A549 (cell line): ENCODE measurements at regions not wholly inside any gene's neighbourhood (a gene's known extent, or its start where the extent isn't known, plus 50 kb on each side); places are given as distances from the start of the nearest gene placed in this dataset.

Source experiments
- ATAC-seq, 2 experiments: fragments of 200-7000 bp in 1 of 2; fragments of >200 bp in 1 of 2; cut with Nextera tagmentation in 1 of 2; cut with Tn5 transposase in 1 of 2; 3 replicates each; pipeline versions ENCODE4 v1.8.0 to v1.9.1; 2018 to 2020; ENCODE audit warnings: mild to moderate bottlenecking in 1 of 2, moderate library complexity in 1 of 2
- CTCF ChIA-PET: fragments of 300-600 bp; sonication (Branson Sonifier 250); formaldehyde crosslinking; extraction: SDS; loops from one replicate; lab custom pipeline; 2021; ENCODE audit warnings: antibody characterized with exemption, inconsistent platforms; lab: Yijun Ruan, JAX
- POLR2A ChIA-PET: fragments of 350-600 bp; formaldehyde crosslinking; extraction: SDS; loops from one replicate; lab custom pipeline; 2021; ENCODE audit warnings: antibody characterized with exemption, inconsistent platforms; lab: Yijun Ruan, JAX
- DNase-seq, 2 experiments: peaks; one replicate each; pipeline versions ENCODE4 v3.0.0 to v3.0.0-alpha.2; 2011 to 2016; ENCODE audit warnings: low read depth in 1 of 2, low spot score in 1 of 2
- FAIRE-seq: peaks from 2 replicates; lab custom pipeline; 2011; peaks lifted over from hg19 to GRCh38; lab: Jason Lieb, UNC
- H3K27ac ChIP-seq, 2 experiments: fragments of >200 bp; sonication (Bioruptor Twin); formaldehyde crosslinking; 3 replicates each; pipeline ENCODE4 v1.5.1; 2016 to 2017
- H3K4me1 ChIP-seq: fragments of >200 bp; sonication (Bioruptor Twin); formaldehyde crosslinking; 3 replicates; pipeline ENCODE4 v1.6.1; 2016
- H3K4me2 ChIP-seq: fragments of >200 bp; sonication (Bioruptor Twin); formaldehyde crosslinking; 3 replicates; pipeline ENCODE4 v1.6.1; 2016
- H3K4me3 ChIP-seq: fragments of >200 bp; sonication (Bioruptor Twin); formaldehyde crosslinking; 3 replicates; pipeline ENCODE4 v1.5.1; 2016
- H3K9me3 ChIP-seq: fragments of >200 bp; sonication (Bioruptor Twin); formaldehyde crosslinking; 3 replicates; pipeline ENCODE4 v1.6.1; 2016
- BHLHE40 ChIP-seq: IDR thresholded peaks from 2 replicates; pipeline ENCODE4 v1.6.1; 2012; ENCODE audit warnings: low read depth, low read length, inconsistent platforms
- CBX8 ChIP-seq: fragments of 200-600 bp; sonication (generic); IDR thresholded peaks from 2 replicates; pipeline ENCODE4 v1.6.1; 2016
- CHD4 ChIP-seq: fragments of 200-600 bp; sonication (generic); IDR thresholded peaks from 2 replicates; pipeline ENCODE4 v1.6.1; 2016; ENCODE audit warnings: antibody characterized with exemption, mild to moderate bottlenecking, borderline replicate concordance
- EP300 ChIP-seq, 2 experiments: fragments of >200 bp; sonication (Bioruptor Twin); formaldehyde crosslinking; IDR thresholded peaks; 2 replicates in 1 of 2; 3 replicates in 1 of 2; pipeline ENCODE4 v1.6.1; 2016 to 2017
- FOSL2 ChIP-seq, 2 experiments: fragments of 450-650 bp in 1 of 2; fragments of >200 bp in 1 of 2; sonication (Bioruptor Twin) in 1 of 2; formaldehyde crosslinking; IDR thresholded peaks; 2 replicates each; pipeline versions ENCODE4 v1.5.0 to v1.6.1; 2016 to 2020; ENCODE audit warnings: mild to moderate bottlenecking in 1 of 2, moderate library complexity in 1 of 2
- GATA3 ChIP-seq: IDR thresholded peaks from 2 replicates; pipeline ENCODE4 v1.6.1; 2012; ENCODE audit warnings: borderline replicate concordance
- HDAC2 ChIP-seq: fragments of 200-600 bp; sonication (generic); IDR thresholded peaks from 2 replicates; pipeline ENCODE4 v1.6.1; 2016
- HEYL ChIP-seq: fragments of 250-450 bp; sonication (Bioruptor Pico); IDR thresholded peaks from 2 replicates; pipeline ENCODE4 v1.8.0; 2021; ENCODE audit warnings: mild to moderate bottlenecking, moderate library complexity
- HOXA7 ChIP-seq: fragments of 250-450 bp; sonication (Bioruptor Pico); IDR thresholded peaks from 2 replicates; pipeline ENCODE4 v1.5.0; 2020; ENCODE audit warnings: mild to moderate bottlenecking, moderate library complexity
- HOXB5 ChIP-seq: fragments of 250-450 bp; sonication (Bioruptor Pico); IDR thresholded peaks from 2 replicates; pipeline ENCODE4 v1.5.0; 2020; ENCODE audit warnings: mild to moderate bottlenecking, moderate library complexity
- KDM5A ChIP-seq: fragments of 200-600 bp; sonication (generic); IDR thresholded peaks from 2 replicates; pipeline ENCODE4 v1.6.1; 2016; ENCODE audit warnings: antibody characterized with exemption, mild to moderate bottlenecking
- MAFK ChIP-seq: fragments of 450-650 bp; IDR thresholded peaks from 2 replicates; pipeline ENCODE4 v1.6.1; 2014; ENCODE audit not compliant: partially characterized antibody
- NFE2L2 ChIP-seq: fragments of 150-350 bp; conservative IDR thresholded peaks from 2 replicates; pipeline ENCODE4 v1.6.1; 2014; ENCODE audit warnings: low read length
- NR3C1 ChIP-seq: fragments of >200 bp; sonication (Bioruptor Twin); formaldehyde crosslinking; IDR thresholded peaks from 3 replicates; pipeline ENCODE4 v1.6.1; 2017
- POLR2A ChIP-seq: IDR thresholded peaks from 2 replicates; pipeline ENCODE4 v1.6.1; 2012; ENCODE audit warnings: mild to moderate bottlenecking, low read length
- RCOR1 ChIP-seq: fragments of 150-350 bp; IDR thresholded peaks from 2 replicates; pipeline ENCODE4 v1.6.1; 2014; ENCODE audit warnings: antibody characterized with exemption, low read length, low read depth
- SMC3 ChIP-seq: fragments of >200 bp; sonication (Bioruptor Twin); formaldehyde crosslinking; IDR thresholded peaks from 3 replicates; pipeline ENCODE4 v1.6.1; 2018; ENCODE audit warnings: inconsistent platforms
- ZFP36 ChIP-seq: fragments of 450-650 bp; IDR thresholded peaks from 2 replicates; pipeline ENCODE4 v1.6.1; 2014; ENCODE audit warnings: borderline replicate concordance; ENCODE audit not compliant: partially characterized antibody
- WGBS: methylation state at CpG from one replicate; pipeline ENCODE4 v1.1.6; 2017; ENCODE audit errors: missing lambda C conversion rate; 5-methylcytosine and 5-hydroxymethylcytosine counted together
- TF ChIP-seq, protein P1 (sequence below): fragments of >200 bp; sonication (Bioruptor Twin); formaldehyde crosslinking; IDR thresholded peaks from 3 replicates; pipeline ENCODE4 v1.6.1; 2016
- TF ChIP-seq, protein P2 (sequence below): fragments of >200 bp; sonication (Bioruptor Twin); formaldehyde crosslinking; IDR thresholded peaks from 3 replicates; pipeline ENCODE4 v1.5.1; 2016
- TF ChIP-seq, protein P3 (sequence below): fragments of 250-450 bp; sonication (Bioruptor Pico); IDR thresholded peaks from 2 replicates; pipeline ENCODE4 v1.5.0; 2020; ENCODE audit warnings: low read depth, mild to moderate bottlenecking, moderate library complexity

DNA sequence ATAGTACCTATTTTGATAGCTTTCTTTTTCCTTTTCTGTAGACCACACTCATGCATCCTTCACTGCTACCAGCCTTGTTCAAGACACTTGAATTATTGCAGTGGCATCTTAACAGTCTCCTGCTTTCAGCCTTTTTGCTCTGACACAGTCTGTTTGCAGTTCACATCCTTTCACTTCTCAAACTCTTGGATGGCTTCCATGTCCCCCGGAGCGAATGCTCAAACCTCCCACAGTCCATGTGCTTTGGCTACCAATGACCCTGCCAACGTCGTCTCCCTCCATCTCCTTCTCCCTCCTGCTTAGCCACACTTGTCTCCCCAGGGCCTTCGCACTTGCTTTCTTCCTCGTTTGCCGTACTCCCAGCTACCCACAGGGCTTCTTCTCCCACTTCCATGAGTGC, 270.0 kb upstream of the ZFP64 start:
- Histone ChIP-seq H3K9me3 (no peaks in the 10 kb centered on the region), H3K27ac (no peak overlapping the region), H3K4me2 (no peak overlapping the region), H3K4me3 (no peak overlapping the region), H3K4me1 (no peaks in the 10 kb centered on the region)
- TF ChIP-seq, protein P1, sequence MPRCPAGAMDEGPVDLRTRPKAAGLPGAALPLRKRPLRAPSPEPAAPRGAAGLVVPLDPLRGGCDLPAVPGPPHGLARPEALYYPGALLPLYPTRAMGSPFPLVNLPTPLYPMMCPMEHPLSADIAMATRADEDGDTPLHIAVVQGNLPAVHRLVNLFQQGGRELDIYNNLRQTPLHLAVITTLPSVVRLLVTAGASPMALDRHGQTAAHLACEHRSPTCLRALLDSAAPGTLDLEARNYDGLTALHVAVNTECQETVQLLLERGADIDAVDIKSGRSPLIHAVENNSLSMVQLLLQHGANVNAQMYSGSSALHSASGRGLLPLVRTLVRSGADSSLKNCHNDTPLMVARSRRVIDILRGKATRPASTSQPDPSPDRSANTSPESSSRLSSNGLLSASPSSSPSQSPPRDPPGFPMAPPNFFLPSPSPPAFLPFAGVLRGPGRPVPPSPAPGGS, result no peak
- TF ChIP-seq GATA3 (no peak), HEYL (CRISPR knock-in tag) (no peak)
- FAIRE-seq (no peak), ATAC-seq (no peak), DNase-seq (no peak)
- WGBS, result 7% methylated on average over 7 of the region's 7 CpGs
- ChIA-PET CTCF (no interaction called here), POLR2A (no interaction called here)

DNA sequence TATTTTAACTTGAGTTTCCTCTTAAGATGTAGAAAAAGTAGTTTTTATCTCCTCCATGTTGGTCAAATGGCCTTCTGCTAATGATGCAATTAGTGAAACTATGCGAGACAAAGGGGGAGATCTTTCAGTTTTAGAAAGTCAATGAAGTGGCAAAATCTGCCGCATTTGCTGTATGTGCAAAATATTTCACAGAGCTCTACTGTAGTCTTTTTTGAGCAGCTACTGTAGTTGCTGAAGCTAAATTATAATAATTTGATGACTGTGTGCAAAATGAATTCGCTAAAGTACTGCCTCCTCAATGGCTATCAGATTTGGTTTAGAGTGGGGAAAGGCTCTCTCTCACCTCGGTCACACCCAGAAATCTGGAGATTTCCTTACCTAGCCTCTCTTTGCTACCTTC, 267.6 kb upstream of the ZFP64 start:
- TF ChIP-seq, protein P2, sequence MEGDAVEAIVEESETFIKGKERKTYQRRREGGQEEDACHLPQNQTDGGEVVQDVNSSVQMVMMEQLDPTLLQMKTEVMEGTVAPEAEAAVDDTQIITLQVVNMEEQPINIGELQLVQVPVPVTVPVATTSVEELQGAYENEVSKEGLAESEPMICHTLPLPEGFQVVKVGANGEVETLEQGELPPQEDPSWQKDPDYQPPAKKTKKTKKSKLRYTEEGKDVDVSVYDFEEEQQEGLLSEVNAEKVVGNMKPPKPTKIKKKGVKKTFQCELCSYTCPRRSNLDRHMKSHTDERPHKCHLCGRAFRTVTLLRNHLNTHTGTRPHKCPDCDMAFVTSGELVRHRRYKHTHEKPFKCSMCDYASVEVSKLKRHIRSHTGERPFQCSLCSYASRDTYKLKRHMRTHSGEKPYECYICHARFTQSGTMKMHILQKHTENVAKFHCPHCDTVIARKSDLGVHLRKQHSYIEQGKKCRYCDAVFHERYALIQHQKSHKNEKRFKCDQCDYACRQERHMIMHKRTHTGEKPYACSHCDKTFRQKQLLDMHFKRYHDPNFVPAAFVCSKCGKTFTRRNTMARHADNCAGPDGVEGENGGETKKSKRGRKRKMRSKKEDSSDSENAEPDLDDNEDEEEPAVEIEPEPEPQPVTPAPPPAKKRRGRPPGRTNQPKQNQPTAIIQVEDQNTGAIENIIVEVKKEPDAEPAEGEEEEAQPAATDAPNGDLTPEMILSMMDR, result no peak
- TF ChIP-seq RCOR1, result no peak
- TF ChIP-seq GATA3, result no peak
- peak; percentile 36 for TF ChIP-seq MAFK
- TF ChIP-seq HOXA7, result no peak
- FAIRE-seq (no peak), ATAC-seq (no peak), DNase-seq (no peak)
- 35% methylated on average over 4 of the region's 4 CpGs for WGBS
- H3K4me1 ChIP-seq, result no peaks in the 10 kb centered on the region
- ChIA-PET POLR2A (no interaction called here), CTCF (no interaction called here)
- H3K27ac ChIP-seq, result no peak overlapping the region
- no peak overlapping the region for H3K4me3 ChIP-seq
- H3K4me2 ChIP-seq, result no peak overlapping the region
- no peaks in the 10 kb centered on the region for H3K9me3 ChIP-seq

DNA sequence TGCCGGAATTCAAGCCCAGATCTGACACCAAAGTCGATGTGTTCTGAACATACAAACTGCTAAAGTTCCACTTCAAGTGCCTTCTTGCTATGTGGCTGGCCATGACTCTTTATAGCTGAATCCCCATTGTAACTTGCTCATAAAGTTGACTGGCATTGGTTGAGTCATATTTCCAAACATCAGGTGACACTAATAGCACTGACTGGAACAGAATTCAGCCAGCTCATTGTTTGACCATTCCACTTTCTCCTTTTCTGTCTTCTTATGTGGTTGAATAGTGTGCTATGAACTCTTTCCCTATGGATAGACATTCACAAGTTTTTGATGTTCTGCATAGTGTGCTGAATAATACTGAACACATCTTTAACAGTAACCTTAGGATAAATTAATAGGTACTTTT, 266.2 kb upstream of the ZFP64 start:
- FAIRE-seq (no peak), DNase-seq (no peak), ATAC-seq (no peak)
- ChIA-PET CTCF (no interaction called here), POLR2A (no interaction called here)
- Histone ChIP-seq H3K27ac (no peak overlapping the region), H3K4me2 (no peak overlapping the region), H3K9me3 (no peaks in the 10 kb centered on the region), H3K4me1 (no peaks in the 10 kb centered on the region), H3K4me3 (no peak overlapping the region)
- 0% methylated on average over 2 of the region's 2 CpGs for WGBS
- TF ChIP-seq BHLHE40, result no peak
- TF ChIP-seq, protein P3, sequence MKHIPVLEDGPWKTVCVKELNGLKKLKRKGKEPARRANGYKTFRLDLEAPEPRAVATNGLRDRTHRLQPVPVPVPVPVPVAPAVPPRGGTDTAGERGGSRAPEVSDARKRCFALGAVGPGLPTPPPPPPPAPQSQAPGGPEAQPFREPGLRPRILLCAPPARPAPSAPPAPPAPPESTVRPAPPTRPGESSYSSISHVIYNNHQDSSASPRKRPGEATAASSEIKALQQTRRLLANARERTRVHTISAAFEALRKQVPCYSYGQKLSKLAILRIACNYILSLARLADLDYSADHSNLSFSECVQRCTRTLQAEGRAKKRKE (CRISPR knock-in tag), result no peak
- no peak for TF ChIP-seq FOSL2 (IDR thresholded peaks at IDR 0.05)
- no peak for TF ChIP-seq FOSL2 (CRISPR knock-in tag; IDR thresholded peaks at IDR 0.05)
- TF ChIP-seq GATA3, result no peak
- no peak for TF ChIP-seq HDAC2
- TF ChIP-seq MAFK, result no peak
- TF ChIP-seq NFE2L2, result no peak
- TF ChIP-seq HOXB5, result no peak
- TF ChIP-seq HEYL (CRISPR knock-in tag), result no peak

DNA sequence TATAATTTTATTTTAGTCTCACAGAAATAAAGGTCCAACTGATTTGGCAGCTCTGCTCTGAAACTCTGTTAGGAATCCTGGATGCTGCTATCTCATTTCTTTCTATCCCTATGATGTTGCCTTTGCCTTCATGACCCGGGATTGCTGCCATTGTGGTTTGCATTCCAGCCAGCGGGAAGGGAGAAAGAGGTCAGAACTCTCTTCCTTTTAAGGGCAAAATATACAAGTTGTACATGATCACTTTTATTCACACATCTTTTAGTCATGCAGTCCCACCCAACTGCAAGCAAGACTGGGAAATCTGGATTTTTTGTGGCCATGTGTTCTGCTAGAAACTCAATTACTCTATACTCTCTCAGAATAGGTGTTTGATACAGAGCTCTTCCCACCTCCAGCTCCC, 263.1 kb upstream of the ZFP64 start:
- ATAC-seq (no peak), DNase-seq (no peak), FAIRE-seq (no peak)
- Histone ChIP-seq H3K4me2 (no peak overlapping the region), H3K4me1 (no peaks in the 10 kb centered on the region), H3K27ac (no peak overlapping the region), H3K9me3 (no peaks in the 10 kb centered on the region), H3K4me3 (no peak overlapping the region)
- WGBS, result 23% methylated on average over 2 of the region's 2 CpGs
- ChIA-PET CTCF (no interaction called here), POLR2A (no interaction called here)
- TF ChIP-seq ZFP36 (no peak), CBX8 (no peak), CHD4 (no peak), POLR2A (no peak), EP300 (IDR thresholded peaks at IDR 0.05) (no peak), NR3C1 (no peak), SMC3 (no peak), KDM5A (no peak)
- TF ChIP-seq, protein P1, result no peak
